CD4-positive, alpha-beta T cell treated with Interleukin-10 for 1 hour (primary cell): ENCODE measurements at regions not wholly inside any gene's neighbourhood (a gene's known extent, or its start where the extent isn't known, plus 50 kb on each side); places are given as distances from the start of the nearest gene placed in this dataset.
"Not testable (repeated sequence)": the region's sequence is repeated elsewhere in the genome, so short reads cannot be mapped to it uniquely, and the experiment has no call there.

ENCODE experiments used
- DNase-seq: peaks from one replicate; pipeline ENCODE4 v3.0.0-alpha.2; 2020

DNA sequence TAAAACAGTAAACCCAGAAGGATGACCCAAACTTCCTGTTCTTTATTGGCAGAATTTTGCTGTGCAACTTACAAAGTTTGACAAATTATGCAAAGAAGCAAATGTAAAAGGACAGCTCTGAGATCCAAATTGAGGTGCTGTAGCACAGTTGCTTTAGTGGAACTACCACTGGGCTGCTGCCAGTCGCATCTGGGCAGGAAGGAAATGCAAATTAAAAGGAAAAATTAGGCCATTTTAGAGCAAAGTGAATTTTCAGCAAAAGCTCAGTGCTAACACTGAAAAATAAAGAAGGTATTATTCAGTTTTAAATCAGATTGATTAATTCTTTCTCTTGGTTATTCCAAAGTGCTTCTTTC is 104.5 kb downstream of the ZMAT3 start:
- no peak for DNase-seq

DNA sequence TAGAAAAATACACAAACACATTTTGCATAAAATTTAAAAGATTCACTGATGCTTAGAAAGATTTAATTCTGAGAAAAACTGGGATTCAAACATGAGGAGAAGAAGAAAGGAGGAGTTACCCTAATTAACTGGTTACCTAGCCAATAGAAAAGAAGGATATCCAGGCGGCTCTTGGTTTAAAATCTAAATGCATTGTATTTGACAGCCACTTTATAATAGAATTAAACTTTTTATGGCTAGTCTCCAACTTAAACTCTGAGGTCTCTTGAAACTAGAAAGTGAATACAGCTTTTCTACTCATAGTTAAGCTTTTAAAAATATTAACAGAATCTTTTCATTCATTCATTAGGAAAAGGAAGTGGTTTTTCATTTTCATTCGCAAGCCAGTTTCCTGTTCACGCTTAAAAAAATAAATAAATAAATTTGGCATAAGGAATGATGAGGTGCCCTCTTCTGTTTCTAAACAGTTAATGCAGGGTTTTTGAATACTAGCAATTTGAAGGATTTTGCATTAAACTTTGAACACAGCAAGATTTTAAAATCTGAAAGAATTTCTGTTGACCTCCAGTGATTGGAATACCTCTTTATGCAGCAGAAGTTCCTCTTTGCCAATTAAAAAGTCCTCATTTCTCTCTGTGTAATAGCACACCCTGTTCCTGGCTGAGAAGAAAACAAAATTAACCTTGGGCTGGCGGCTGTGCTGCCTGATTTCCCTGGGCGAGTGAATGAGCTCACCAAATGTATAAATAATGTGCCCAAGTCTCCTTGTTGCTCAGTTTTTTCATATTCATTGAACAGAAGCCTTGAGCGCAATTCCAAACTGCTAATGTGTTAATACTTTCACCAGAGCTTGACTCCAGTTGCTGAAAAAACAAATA is 105.1 kb downstream of the ZMAT3 start:
- peak; percentile 4 for DNase-seq

DNA sequence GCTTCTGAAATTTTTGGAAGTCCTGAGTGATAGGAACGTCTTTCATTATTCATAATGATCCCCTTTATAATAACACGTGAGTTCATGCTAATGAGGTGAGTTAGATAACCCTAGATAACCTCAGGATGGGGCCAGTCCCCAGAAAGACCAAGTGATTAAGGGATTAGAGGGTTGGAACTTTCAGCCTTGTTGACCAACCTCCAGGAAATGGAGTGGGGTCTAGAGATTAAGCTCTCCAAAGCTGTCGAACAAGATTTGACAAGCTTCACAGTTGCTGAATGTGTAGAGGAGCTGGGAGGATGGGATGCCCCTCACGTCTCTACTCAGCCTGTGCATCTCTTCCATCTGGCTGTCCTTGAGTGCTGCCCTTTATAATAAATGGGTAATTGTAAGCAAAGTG is 107.1 kb downstream of the ZMAT3 start:
- DNase-seq = no peak

DNA sequence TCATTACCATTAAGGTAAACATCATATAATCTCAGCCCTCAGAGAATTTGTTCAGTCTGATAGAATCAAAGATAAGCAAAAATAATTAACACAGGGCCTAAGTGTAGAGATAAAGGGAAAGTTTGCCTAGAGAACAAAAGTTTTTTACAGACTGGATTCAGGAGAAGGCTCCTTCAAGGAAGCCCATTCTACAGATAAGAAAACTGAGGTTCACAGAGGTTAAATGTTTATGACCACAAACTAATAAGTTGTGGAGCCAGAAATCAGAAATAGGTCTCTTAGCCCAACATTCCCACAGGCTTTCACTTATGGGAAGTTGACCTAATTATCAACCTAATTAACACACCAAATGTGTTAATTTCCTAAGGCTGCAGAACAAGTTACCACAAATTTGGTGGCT is 110.7 kb downstream of the ZMAT3 start:
- no peak for DNase-seq

DNA sequence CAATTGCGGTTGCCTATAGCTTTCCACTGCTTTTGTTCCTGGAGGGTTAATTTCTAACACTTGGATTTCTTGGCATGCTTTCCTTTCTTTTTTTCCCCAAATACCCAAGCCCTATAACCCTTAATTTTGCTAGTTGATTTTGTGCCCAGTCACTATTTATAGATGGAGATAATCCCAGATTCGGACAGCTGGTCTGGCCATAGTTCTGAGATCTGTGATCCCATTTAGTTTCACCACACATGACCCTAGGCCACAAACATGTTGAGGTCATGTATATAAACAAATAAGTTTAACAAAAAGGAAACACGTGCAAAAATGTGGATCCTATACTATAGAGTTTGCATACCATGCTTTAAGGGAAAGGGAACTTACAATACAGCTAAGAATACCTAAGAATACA is 111.4 kb downstream of the ZMAT3 start:
- no peak for DNase-seq

DNA sequence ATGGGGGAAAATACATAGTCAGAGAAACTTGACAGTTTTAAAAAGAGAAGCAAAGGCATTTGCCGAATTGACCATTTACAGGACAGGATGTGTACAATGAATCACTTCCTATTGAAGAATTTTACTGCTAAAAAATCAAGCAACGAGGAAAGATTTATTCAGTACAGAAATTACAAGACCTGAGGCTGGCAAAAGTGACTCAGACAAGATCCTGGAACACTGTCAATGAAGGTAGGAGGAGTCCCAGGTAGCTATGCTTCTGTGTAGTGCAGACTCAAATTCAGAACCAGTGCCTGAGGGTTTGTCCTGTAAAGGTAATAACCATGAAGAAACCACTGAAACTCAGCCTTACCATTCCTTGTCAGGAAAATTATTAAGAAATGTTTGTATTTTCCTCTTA is 120.9 kb downstream of the ZMAT3 start:
- no peak for DNase-seq

DNA sequence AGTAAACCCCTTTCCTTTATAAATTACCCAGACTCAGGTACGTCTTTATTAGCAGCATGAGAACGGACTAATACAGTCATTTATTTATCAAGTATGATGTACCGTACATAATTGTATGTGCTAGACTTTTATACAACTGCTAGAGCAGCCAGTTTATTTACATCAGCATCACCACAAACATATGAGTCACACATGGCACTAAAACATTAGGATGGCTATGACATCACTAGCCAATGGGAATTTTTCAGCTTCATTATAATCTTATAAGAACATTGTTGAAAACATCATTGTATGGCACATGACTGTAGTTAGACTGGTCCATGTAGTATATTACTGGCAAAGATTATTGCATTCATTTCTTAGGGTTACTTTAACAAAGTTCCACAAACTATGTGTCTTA is 121.7 kb downstream of the ZMAT3 start:
- no peak for DNase-seq

DNA sequence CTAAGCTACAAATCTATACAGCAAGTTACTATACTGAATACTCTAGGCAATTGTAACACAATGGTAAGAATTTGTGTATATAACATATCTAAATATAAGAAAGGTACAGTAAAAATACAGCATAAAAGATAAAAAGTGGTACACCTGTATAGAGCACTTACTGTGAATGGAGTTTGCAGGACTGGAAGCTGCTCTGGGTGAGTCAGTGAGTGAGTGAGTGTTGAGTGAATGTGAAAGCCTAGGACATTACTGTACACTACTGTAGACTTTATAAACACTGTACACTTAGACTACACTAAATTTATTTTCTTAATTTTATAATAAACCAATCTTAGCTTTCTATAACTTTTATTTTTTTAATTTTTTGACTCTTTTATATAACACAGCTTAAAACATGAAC is 123.1 kb downstream of the ZMAT3 start:
- DNase-seq = no peak

DNA sequence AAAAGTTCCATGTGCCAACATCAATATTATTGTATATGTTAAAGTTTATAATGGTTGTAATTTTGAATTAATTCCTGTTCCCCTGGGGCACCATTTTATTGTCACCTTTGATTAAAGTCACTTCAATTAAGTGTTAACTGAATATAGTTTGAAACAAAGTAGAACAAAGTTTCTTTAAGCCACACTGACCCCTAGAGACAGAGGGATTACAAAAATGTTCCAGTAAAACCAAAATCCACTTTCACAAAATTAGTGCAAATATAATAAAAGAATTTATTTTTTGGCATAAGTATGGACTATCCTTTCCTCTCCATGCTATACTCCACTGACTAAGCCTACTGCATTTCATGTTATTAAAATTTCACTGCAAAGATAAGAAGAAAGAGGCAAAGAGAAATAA is 123.9 kb downstream of the ZMAT3 start:
- DNase-seq = no peak

DNA sequence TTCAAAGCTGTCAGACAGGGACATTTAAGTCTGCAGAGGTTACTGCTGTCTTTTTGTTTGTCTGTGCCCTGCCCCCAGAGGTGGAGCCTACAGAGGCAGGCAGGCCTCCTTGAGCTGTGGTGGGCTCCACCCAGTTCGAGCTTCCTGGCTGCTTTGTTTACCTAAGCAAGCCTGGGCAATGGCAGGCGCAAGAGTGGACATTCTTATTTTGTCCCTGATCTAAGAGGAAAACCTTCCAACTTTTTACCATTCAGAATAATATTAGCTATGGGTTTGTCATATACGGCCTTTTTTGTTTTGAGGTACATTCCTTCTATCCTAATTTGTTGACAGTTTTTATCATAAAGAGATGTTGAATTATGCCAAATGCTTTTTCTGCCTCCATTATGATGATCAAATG is 129.3 kb downstream of the ZMAT3 start:
- not testable (repeated sequence) for DNase-seq

DNA sequence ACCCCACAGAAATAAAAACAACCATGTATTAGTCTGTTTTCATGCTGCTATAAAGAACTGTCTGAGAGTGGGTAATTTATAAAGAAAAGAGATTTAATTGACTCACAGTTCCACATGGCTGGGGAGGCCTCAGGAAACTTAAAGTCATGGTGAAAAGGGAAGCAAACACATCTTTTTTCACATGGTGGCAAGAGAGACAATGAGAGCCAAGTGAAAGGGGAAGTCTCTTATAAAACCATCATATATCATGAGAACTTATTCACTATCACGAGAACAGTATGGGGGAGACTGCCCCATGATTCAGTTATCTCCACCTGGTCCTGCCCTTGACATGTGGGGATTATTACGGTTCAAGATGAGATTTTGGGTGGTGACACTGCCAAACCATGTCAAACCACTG is 141.5 kb downstream of the ZMAT3 start:
- no peak for DNase-seq

DNA sequence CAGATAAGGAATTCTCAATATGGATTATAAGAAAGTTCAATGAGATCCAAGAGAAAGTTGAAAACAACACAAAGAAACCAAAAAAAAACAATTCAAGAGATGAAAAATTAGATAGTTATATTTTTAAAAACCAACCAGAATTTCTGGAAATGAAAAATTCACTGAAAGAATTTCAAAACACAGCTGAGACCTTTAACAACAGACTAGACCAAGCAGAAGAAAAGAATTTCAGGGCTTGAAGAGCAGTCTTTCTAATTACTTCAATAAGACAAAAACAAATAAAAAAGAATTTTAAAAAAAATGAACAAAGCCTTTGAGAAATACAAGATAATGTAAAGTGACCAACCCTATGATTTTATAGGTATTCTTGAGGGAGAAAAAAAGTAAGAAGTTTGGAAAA is 155.4 kb downstream of the ZMAT3 start:
- DNase-seq = no peak

DNA sequence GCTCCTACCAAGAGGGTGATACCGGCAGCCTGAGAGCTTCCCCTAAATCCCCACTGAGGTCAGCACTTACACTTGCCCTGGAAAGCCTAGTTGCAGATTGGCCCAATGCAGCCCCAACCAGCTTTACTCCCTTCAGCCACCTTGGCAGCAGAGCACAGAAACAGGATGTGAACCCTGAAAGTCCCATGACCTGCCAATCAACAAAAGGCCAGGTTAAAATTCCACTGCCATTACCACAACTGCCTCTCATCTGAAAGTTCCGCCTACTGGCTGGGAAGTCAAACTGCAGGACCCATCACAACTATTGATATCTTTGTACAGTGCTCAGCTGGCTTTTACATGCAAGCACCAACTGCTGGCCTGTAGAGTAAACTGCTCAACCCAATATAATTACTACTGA is 156.2 kb downstream of the ZMAT3 start:
- no peak for DNase-seq

DNA sequence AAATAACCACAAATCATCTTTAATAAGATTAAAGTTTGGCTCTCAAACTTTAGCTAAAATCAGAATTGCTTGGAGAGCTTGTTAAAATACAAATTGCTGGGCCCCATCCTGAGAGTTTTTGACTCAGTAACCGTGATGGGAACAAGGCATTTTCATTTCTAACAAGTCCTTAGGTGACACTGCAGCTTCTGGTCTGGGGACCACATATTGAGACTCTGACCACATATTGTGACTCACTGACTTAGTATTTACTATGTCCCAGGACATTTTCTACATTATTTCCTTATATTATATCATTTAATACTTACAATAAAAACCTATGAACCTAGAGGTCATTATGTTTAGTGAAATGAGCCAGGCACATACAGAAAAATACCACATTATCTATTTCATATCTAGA is 164.5 kb downstream of the ZMAT3 start:
- no peak for DNase-seq

DNA sequence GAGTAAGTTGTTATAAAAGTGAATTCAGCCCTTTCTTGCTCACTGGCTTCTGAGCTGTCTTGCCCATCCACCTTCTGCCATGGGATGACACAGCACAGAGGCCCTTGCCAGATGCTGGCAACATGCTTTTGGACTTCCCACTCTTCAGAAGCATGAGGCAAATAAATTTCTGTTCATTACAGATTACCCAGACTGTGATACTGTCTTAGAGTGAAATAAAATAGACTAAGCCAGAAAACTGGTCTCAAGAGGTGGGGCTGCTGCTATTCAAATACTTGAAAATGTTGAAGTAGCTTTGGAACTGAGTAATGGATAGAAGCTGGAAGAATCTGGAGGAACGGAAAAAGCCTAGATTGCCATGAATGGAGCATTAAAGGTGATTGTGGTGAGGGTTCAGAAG is 170.4 kb downstream of the ZMAT3 start:
- no peak for DNase-seq

DNA sequence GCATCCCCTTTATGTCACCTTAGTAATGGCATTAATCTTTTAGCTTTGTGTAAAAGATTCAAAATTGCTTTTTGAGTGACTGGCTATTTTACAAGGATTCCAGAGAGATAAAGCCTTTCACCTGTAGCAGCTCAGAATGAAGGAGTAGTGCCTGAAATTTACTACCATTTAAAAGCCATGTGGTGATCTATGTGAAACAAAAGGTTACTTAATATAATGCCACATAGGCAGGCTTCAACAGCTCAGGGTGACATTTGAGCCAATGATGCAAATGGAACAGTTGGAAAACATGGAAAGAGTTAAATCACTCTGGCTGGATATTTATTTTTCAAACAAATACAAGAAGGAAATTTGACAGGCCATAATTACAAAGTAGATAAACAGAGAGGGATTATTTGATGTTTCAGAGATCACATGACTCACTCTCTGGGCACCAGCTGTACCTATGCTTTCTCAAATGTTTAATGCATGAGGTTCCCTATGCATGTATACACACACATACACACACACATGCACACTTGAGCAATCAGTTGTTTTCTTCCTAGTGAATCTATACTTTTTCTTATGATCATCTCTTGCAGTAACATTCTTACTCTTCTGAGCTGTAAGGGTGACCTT is 171.5 kb downstream of the ZMAT3 start:
- no peak for DNase-seq

DNA sequence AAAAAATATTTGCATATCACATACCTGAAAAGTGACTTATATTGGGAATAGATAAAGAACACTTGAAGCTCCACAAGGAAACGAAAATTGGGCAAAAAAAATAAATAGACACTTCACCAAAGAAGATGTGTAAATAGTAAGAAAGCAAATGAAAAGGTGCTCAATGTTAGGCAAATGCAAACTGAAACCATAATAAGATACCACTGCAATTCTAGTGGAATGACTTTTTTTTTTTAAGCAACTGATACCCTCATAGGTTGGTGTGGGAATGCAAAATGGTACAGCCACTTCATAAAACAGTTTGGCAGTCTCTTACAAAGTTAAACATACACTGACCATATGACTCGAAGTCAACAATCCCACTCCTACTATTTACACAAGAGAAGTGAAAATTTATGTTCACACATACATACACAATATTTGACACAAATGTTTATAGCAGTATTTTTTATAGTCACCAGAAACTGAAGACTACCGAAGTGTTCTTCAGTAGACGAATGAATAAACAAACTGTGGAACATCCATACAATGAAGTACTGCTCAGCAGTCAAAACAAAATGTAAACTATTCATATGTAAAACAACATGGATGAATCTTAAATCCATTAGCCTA is 176.3 kb downstream of the ZMAT3 start:
- DNase-seq = no peak
